ENCODE measurements at regions not wholly inside any gene's neighbourhood (a gene's known extent, or its start where the extent isn't known, plus 50 kb on each side); places are given as distances from the start of the nearest gene placed in this dataset.

DNA sequence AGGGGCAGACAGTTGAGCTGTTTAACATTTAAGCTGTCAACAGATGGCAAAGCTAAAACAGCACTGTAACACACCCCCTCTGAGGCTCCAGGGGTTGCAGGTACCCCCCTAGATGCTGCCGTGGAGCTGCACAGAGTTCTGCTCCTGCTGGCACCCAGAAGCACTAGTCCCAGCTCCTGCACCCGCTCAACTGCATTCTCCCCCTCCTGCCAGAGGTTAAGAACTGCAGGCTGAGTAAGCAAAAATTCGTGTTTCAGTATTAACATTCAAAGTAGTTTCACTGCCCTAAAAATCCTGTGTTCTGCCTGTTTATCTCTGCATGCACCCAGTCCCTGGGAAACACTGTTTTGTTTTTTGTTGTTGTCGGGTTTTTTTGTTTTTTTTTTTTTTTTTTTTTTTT lies 790.8 kb upstream of the KCND2 start:
- H3K27me3 ChIP-seq (ENCODE audit: low read length), result no peaks in the 10 kb centered on the region
- no peaks in the 10 kb centered on the region for H3K36me3 ChIP-seq (ENCODE audit: low read length)
- H3K9me2 ChIP-seq (replicated peaks; ENCODE audit: insufficient read depth, low read length), result no peaks in the 10 kb centered on the region
- H3K27ac ChIP-seq (ENCODE audit: low read depth, low read length), result no peak overlapping the region
- no peaks in the 10 kb centered on the region for H4K20me1 ChIP-seq (ENCODE audit: low read depth, low read length)
- no peak overlapping the region for H2AFZ ChIP-seq (ENCODE audit: low read depth, low read length, severe bottlenecking)
- H3F3A ChIP-seq (ENCODE audit: insufficient read depth), result no peaks in the 10 kb centered on the region
- H3K9me3 ChIP-seq (ENCODE audit: insufficient read depth, low read length), result no peaks in the 10 kb centered on the region
- TF ChIP-seq EZH2phosphoT487 (conservative IDR thresholded peaks at IDR 0.05; ENCODE audit: low read length) (no peak), CTCF (IDR thresholded peaks at IDR 0.05; ENCODE audit: insufficient read depth, low read length, poor library complexity, severe bottlenecking) (no peak)
- no peaks in the 10 kb centered on the region for H3K79me2 ChIP-seq (ENCODE audit: insufficient read depth, low read length)
- H3K4me3 ChIP-seq (ENCODE audit: insufficient read depth, low read length, poor library complexity, severe bottlenecking), result no peak overlapping the region
- no peak overlapping the region for H3K4me2 ChIP-seq (ENCODE audit: low read depth, low read length, poor library complexity, severe bottlenecking)
- no peak overlapping the region for H3K9ac ChIP-seq (ENCODE audit: low read length)

DNA sequence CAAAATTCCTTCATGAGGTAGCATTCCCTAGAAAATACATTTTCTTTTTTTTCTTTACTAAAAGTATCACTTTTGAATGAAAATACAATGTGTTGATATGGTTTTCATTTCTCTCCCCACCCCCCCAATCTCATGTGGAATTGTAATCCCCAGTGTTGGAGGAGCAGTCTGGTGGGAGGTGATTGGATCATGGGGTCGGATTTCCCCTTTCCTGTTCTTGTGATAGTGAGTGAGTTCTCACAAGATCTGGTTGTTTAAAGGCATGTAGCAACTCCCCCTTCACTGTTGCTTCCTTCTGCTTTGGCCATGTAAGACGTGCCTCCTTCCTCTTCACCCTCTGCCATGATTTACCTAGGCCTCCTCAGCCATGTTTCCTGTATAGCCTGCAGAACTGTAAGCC lies 790.3 kb upstream of the KCND2 start:
- Histone ChIP-seq H3K9ac (ENCODE audit: low read length) (no peak overlapping the region), H3K9me3 (ENCODE audit: insufficient read depth, low read length) (no peaks in the 10 kb centered on the region), H4K20me1 (ENCODE audit: low read depth, low read length) (no peaks in the 10 kb centered on the region), H3K79me2 (ENCODE audit: insufficient read depth, low read length) (no peaks in the 10 kb centered on the region), H3F3A (ENCODE audit: insufficient read depth) (no peaks in the 10 kb centered on the region), H3K27ac (ENCODE audit: low read depth, low read length) (no peak overlapping the region), H2AFZ (ENCODE audit: low read depth, low read length, severe bottlenecking) (no peak overlapping the region), H3K36me3 (ENCODE audit: low read length) (no peaks in the 10 kb centered on the region), H3K27me3 (ENCODE audit: low read length) (no peaks in the 10 kb centered on the region), H3K4me2 (ENCODE audit: low read depth, low read length, poor library complexity, severe bottlenecking) (no peak overlapping the region), H3K9me2 (replicated peaks; ENCODE audit: insufficient read depth, low read length) (no peaks in the 10 kb centered on the region), H3K4me3 (ENCODE audit: insufficient read depth, low read length, poor library complexity, severe bottlenecking) (no peak overlapping the region)
- TF ChIP-seq EZH2phosphoT487 (conservative IDR thresholded peaks at IDR 0.05; ENCODE audit: low read length) (no peak), CTCF (IDR thresholded peaks at IDR 0.05; ENCODE audit: insufficient read depth, low read length, poor library complexity, severe bottlenecking) (no peak)

- TF ChIP-seq CTCF (IDR thresholded peaks at IDR 0.05; ENCODE audit: insufficient read depth, low read length, poor library complexity, severe bottlenecking), result no peak
- TF ChIP-seq EZH2phosphoT487 (conservative IDR thresholded peaks at IDR 0.05; ENCODE audit: low read length), result no peak
- Histone ChIP-seq H3K9ac (ENCODE audit: low read length) (no peak overlapping the region), H3F3A (ENCODE audit: insufficient read depth) (no peaks in the 10 kb centered on the region), H3K27me3 (ENCODE audit: low read length) (no peaks in the 10 kb centered on the region), H4K20me1 (ENCODE audit: low read depth, low read length) (no peaks in the 10 kb centered on the region), H3K36me3 (ENCODE audit: low read length) (no peaks in the 10 kb centered on the region), H3K27ac (ENCODE audit: low read depth, low read length) (no peak overlapping the region), H3K4me3 (ENCODE audit: insufficient read depth, low read length, poor library complexity, severe bottlenecking) (no peak overlapping the region), H3K79me2 (ENCODE audit: insufficient read depth, low read length) (no peaks in the 10 kb centered on the region), H3K4me2 (ENCODE audit: low read depth, low read length, poor library complexity, severe bottlenecking) (no peak overlapping the region), H3K9me2 (replicated peaks; ENCODE audit: insufficient read depth, low read length) (no peaks in the 10 kb centered on the region), H2AFZ (ENCODE audit: low read depth, low read length, severe bottlenecking) (no peak overlapping the region), H3K9me3 (ENCODE audit: insufficient read depth, low read length) (no peaks in the 10 kb centered on the region)
These were observed 789.6 kb upstream of the KCND2 start for GRCh38 chr7:119483364-119483763.
